ENCODE measurements at regions not wholly inside any gene's neighbourhood (a gene's known extent, or its start where the extent isn't known, plus 50 kb on each side); places are given as distances from the start of the nearest gene placed in this dataset.

GRCh38 chr1:222247811-222248310 is 300.0 kb downstream of the HHIPL2 start:
- Histone ChIP-seq H3K4me1 (ENCODE audit: control insufficient read depth in 2 of 3, insufficient read depth in 2 of 3, low read depth in 1 of 3, low read length in 3 of 3) (no peaks in the 10 kb centered on the region), H3K9me3 (ENCODE audit: control insufficient read depth in 2 of 3, insufficient read depth in 1 of 3, low read length in 3 of 3) (no peaks in the 10 kb centered on the region), H3K9ac (ENCODE audit: low read length in 3 of 3) (no peak overlapping the region), H3K27ac (ENCODE audit: low read depth in 2 of 2, low read length in 2 of 2) (no peak overlapping the region), H3K4me3 (ENCODE audit: low read length in 3 of 3) (no peak overlapping the region), H3K27me3 (ENCODE audit: control insufficient read depth, insufficient read depth, low read length) (no peaks in the 10 kb centered on the region), H3K36me3 (ENCODE audit: control insufficient read depth in 2 of 3, insufficient read depth in 3 of 3, low read length in 3 of 3) (no peaks in the 10 kb centered on the region)
- FAIRE-seq (no peak), DNase-seq (no peak)
- intact Hi-C loops (cut with DNase I) = no loop called here
- TF ChIP-seq, protein P1, sequence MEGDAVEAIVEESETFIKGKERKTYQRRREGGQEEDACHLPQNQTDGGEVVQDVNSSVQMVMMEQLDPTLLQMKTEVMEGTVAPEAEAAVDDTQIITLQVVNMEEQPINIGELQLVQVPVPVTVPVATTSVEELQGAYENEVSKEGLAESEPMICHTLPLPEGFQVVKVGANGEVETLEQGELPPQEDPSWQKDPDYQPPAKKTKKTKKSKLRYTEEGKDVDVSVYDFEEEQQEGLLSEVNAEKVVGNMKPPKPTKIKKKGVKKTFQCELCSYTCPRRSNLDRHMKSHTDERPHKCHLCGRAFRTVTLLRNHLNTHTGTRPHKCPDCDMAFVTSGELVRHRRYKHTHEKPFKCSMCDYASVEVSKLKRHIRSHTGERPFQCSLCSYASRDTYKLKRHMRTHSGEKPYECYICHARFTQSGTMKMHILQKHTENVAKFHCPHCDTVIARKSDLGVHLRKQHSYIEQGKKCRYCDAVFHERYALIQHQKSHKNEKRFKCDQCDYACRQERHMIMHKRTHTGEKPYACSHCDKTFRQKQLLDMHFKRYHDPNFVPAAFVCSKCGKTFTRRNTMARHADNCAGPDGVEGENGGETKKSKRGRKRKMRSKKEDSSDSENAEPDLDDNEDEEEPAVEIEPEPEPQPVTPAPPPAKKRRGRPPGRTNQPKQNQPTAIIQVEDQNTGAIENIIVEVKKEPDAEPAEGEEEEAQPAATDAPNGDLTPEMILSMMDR (IDR thresholded peaks at IDR 0.05; ENCODE audit: borderline replicate concordance, extremely low read depth, insufficient read depth) = no peak

GRCh38 chr1:222247081-222247480 is 300.8 kb downstream of the HHIPL2 start:
- FAIRE-seq = no peak
- Histone ChIP-seq H3K27me3 (ENCODE audit: control insufficient read depth, insufficient read depth, low read length) (no peaks in the 10 kb centered on the region), H3K4me3 (ENCODE audit: low read length in 3 of 3) (no peak overlapping the region), H3K9me3 (ENCODE audit: control insufficient read depth in 2 of 3, insufficient read depth in 1 of 3, low read length in 3 of 3) (no peaks in the 10 kb centered on the region), H3K27ac (ENCODE audit: low read depth in 2 of 2, low read length in 2 of 2) (no peak overlapping the region), H3K9ac (ENCODE audit: low read length in 3 of 3) (no peak overlapping the region), H3K36me3 (ENCODE audit: control insufficient read depth in 2 of 3, insufficient read depth in 3 of 3, low read length in 3 of 3) (no peaks in the 10 kb centered on the region), H3K4me1 (ENCODE audit: control insufficient read depth in 2 of 3, insufficient read depth in 2 of 3, low read depth in 1 of 3, low read length in 3 of 3) (no peaks in the 10 kb centered on the region)
- intact Hi-C loops (cut with DNase I) = no loop called here
- TF ChIP-seq, protein P1 (IDR thresholded peaks at IDR 0.05; ENCODE audit: borderline replicate concordance, extremely low read depth, insufficient read depth) = no peak
- DNase-seq = no peak

DNA sequence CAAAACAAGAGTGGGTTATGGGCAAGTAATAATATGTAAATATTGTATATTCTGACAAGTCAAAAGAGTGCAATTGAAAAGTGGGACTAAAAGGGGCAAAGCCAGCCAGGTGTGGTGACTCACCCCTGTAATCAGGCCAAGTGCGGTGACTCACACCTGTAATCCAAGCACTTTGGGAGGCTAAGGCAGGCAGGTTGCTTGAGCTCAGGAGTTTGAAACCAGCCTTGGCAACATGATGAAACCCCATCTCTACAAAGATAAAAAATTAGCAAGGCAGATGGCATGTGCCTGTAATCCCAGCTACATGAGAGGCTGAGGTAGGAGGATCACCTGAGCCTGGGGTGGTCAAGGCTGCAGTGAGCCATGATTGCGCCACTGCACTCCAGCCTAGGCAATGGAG is 304.0 kb downstream of the HHIPL2 start:
- H3K27ac ChIP-seq (ENCODE audit: low read depth in 2 of 2, low read length in 2 of 2) = no peak overlapping the region
- no peak overlapping the region for H3K9ac ChIP-seq (ENCODE audit: low read length in 3 of 3)
- no peak overlapping the region for H3K4me3 ChIP-seq (ENCODE audit: low read length in 3 of 3)
- DNase-seq = no peak
- no peaks in the 10 kb centered on the region for H3K36me3 ChIP-seq (ENCODE audit: control insufficient read depth in 2 of 3, insufficient read depth in 3 of 3, low read length in 3 of 3)
- FAIRE-seq = no peak
- intact Hi-C loops (cut with DNase I) = no loop called here
- H3K9me3 ChIP-seq (ENCODE audit: control insufficient read depth in 2 of 3, insufficient read depth in 1 of 3, low read length in 3 of 3) = no peaks in the 10 kb centered on the region
- no peaks in the 10 kb centered on the region for H3K4me1 ChIP-seq (ENCODE audit: control insufficient read depth in 2 of 3, insufficient read depth in 2 of 3, low read depth in 1 of 3, low read length in 3 of 3)
- no peaks in the 10 kb centered on the region for H3K27me3 ChIP-seq (ENCODE audit: control insufficient read depth, insufficient read depth, low read length)
- TF ChIP-seq, protein P1 (IDR thresholded peaks at IDR 0.05; ENCODE audit: borderline replicate concordance, extremely low read depth, insufficient read depth) = no peak

DNA sequence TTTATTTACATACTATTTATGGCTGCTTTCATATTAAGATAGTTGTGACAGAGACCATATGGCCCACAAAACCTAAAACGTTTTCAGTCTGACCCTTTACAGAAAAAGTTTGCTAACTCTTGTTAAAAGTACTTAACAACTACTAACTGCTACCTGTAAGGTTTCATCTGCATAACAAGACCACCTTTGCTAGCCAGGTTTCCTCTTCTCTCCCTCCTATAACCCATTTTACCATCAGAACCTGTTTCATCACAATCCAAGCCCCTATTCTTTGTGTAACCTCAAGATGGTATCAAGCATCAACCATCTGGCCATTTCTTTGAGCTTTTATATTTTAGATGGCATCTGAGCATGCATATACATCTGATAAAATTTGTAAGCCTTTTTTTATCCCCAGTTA is 305.4 kb downstream of the HHIPL2 start:
- no peak overlapping the region for H3K4me3 ChIP-seq (ENCODE audit: low read length in 3 of 3)
- intact Hi-C loops (cut with DNase I) = no loop called here
- H3K9me3 ChIP-seq (ENCODE audit: control insufficient read depth in 2 of 3, insufficient read depth in 1 of 3, low read length in 3 of 3) = no peaks in the 10 kb centered on the region
- FAIRE-seq (no peak), DNase-seq (no peak)
- TF ChIP-seq, protein P1 (IDR thresholded peaks at IDR 0.05; ENCODE audit: borderline replicate concordance, extremely low read depth, insufficient read depth) = no peak
- no peaks in the 10 kb centered on the region for H3K27me3 ChIP-seq (ENCODE audit: control insufficient read depth, insufficient read depth, low read length)
- no peak overlapping the region for H3K9ac ChIP-seq (ENCODE audit: low read length in 3 of 3)
- no peaks in the 10 kb centered on the region for H3K4me1 ChIP-seq (ENCODE audit: control insufficient read depth in 2 of 3, insufficient read depth in 2 of 3, low read depth in 1 of 3, low read length in 3 of 3)
- no peak overlapping the region for H3K27ac ChIP-seq (ENCODE audit: low read depth in 2 of 2, low read length in 2 of 2)
- H3K36me3 ChIP-seq (ENCODE audit: control insufficient read depth in 2 of 3, insufficient read depth in 3 of 3, low read length in 3 of 3) = no peaks in the 10 kb centered on the region
